ENCODE measurements at regions not wholly inside any gene's neighbourhood (a gene's known extent, or its start where the extent isn't known, plus 50 kb on each side); places are given as distances from the start of the nearest gene placed in this dataset.

DNA sequence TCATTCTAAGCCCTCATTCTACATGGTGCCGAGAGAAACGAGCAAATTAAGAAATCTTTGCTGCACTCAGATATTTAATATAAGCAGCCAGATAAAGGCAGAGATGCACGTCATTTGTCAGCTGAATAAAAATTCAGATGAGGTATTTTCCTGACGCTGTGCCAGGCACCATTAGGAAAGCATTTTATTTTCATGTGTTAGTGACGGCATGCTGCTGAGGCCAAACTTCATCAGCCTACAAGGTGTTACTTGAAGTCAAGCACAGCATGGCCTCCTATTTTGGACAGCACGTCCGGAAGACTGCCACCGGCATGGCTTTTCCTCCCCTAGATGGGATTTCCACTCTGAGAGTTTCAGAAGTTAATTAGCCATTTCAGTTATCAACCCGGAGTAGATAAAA is 70.3 kb downstream of the IRX3 start:
- Histone ChIP-seq H3K4me3 (ENCODE audit: low read depth in 2 of 2, low read length in 2 of 2) (no peak overlapping the region), H3K36me3 (ENCODE audit: control insufficient read depth, insufficient read depth, low read length) (no peaks in the 10 kb centered on the region), H3K27ac (ENCODE audit: low read length) (no peak overlapping the region), H3K9me3 (ENCODE audit: control insufficient read depth, insufficient read depth, low read depth, low read length) (no peaks in the 10 kb centered on the region), H3K27me3 (ENCODE audit: control insufficient read depth, insufficient read depth, low read length) (peaks cover 4% of the 10 kb centered on the region), H3K4me1 (ENCODE audit: control insufficient read depth, insufficient read depth, low read length) (no peaks in the 10 kb centered on the region)
- intact Hi-C loops (cut with micrococcal nuclease; ENCODE audit: unreplicated experiment) (no loop called here), in situ Hi-C loops (cut with HindIII; ENCODE audit: low pct_unique_long_range_greater_than_20kb, low sequenced_read_pairs) (no loop called here)
- no peak for ATAC-seq
- TF ChIP-seq SIN3A (IDR thresholded peaks at IDR 0.05; ENCODE audit: borderline replicate concordance, insufficient read depth, low read depth, low read length) (no peak), POLR2AphosphoS5 (IDR thresholded peaks at IDR 0.05; ENCODE audit: low read depth, low read length) (no peak), TCF7L2 (IDR thresholded peaks at IDR 0.05; ENCODE audit: low read depth, low read length) (no peak)
- TF ChIP-seq, protein P1, sequence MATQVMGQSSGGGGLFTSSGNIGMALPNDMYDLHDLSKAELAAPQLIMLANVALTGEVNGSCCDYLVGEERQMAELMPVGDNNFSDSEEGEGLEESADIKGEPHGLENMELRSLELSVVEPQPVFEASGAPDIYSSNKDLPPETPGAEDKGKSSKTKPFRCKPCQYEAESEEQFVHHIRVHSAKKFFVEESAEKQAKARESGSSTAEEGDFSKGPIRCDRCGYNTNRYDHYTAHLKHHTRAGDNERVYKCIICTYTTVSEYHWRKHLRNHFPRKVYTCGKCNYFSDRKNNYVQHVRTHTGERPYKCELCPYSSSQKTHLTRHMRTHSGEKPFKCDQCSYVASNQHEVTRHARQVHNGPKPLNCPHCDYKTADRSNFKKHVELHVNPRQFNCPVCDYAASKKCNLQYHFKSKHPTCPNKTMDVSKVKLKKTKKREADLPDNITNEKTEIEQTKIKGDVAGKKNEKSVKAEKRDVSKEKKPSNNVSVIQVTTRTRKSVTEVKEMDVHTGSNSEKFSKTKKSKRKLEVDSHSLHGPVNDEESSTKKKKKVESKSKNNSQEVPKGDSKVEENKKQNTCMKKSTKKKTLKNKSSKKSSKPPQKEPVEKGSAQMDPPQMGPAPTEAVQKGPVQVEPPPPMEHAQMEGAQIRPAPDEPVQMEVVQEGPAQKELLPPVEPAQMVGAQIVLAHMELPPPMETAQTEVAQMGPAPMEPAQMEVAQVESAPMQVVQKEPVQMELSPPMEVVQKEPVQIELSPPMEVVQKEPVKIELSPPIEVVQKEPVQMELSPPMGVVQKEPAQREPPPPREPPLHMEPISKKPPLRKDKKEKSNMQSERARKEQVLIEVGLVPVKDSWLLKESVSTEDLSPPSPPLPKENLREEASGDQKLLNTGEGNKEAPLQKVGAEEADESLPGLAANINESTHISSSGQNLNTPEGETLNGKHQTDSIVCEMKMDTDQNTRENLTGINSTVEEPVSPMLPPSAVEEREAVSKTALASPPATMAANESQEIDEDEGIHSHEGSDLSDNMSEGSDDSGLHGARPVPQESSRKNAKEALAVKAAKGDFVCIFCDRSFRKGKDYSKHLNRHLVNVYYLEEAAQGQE (IDR thresholded peaks at IDR 0.05; ENCODE audit: insufficient read depth in 1 of 2, low read depth in 2 of 2, low read length in 1 of 2): no peak
- TF ChIP-seq, protein P2, sequence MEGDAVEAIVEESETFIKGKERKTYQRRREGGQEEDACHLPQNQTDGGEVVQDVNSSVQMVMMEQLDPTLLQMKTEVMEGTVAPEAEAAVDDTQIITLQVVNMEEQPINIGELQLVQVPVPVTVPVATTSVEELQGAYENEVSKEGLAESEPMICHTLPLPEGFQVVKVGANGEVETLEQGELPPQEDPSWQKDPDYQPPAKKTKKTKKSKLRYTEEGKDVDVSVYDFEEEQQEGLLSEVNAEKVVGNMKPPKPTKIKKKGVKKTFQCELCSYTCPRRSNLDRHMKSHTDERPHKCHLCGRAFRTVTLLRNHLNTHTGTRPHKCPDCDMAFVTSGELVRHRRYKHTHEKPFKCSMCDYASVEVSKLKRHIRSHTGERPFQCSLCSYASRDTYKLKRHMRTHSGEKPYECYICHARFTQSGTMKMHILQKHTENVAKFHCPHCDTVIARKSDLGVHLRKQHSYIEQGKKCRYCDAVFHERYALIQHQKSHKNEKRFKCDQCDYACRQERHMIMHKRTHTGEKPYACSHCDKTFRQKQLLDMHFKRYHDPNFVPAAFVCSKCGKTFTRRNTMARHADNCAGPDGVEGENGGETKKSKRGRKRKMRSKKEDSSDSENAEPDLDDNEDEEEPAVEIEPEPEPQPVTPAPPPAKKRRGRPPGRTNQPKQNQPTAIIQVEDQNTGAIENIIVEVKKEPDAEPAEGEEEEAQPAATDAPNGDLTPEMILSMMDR (IDR thresholded peaks at IDR 0.05): no peak
- CTCF ChIA-PET: no interaction called here
- no TSS peak for BruUV-seq (replicated peaks)
- POLR2A ChIA-PET: no interaction called here
- no peak for DNase-seq (ENCODE audit: low read depth, low spot score)

DNA sequence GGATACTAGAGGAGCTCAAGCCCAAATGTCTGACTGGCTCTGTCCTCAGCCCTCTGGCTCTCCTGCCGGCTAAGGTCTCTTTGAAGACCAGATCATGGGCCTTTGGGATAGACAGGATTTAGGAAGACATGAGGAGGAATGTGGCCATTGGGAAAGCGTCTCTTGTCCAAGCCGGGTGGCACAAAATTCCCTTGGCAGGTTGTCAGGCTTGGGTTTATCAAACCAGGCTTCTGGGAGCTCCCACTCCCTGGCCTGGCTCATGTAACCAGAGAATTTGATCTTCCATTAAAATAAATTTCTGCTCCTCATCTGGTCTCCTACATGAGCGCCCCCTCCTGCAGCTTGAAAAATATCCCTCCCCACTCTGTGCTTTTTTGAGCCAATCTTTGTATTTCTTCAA is 71.1 kb downstream of the IRX3 start:
- in situ Hi-C loops (cut with HindIII; ENCODE audit: low pct_unique_long_range_greater_than_20kb, low sequenced_read_pairs) (no loop called here), intact Hi-C loops (cut with micrococcal nuclease; ENCODE audit: unreplicated experiment) (no loop called here)
- TF ChIP-seq, protein P1 (IDR thresholded peaks at IDR 0.05; ENCODE audit: insufficient read depth in 1 of 2, low read depth in 2 of 2, low read length in 1 of 2): no peak
- TF ChIP-seq SIN3A (IDR thresholded peaks at IDR 0.05; ENCODE audit: borderline replicate concordance, insufficient read depth, low read depth, low read length): no peak
- Histone ChIP-seq H3K9me3 (ENCODE audit: control insufficient read depth, insufficient read depth, low read depth, low read length) (no peaks in the 10 kb centered on the region), H3K27ac (ENCODE audit: low read length) (no peak overlapping the region), H3K4me1 (ENCODE audit: control insufficient read depth, insufficient read depth, low read length) (no peaks in the 10 kb centered on the region), H3K4me3 (ENCODE audit: low read depth in 2 of 2, low read length in 2 of 2) (no peak overlapping the region), H3K27me3 (ENCODE audit: control insufficient read depth, insufficient read depth, low read length) (peaks cover 4% of the 10 kb centered on the region), H3K36me3 (ENCODE audit: control insufficient read depth, insufficient read depth, low read length) (no peaks in the 10 kb centered on the region)
- ChIA-PET CTCF (no interaction called here), POLR2A (no interaction called here)
- no TSS peak for BruUV-seq (replicated peaks)
- DNase-seq (ENCODE audit: low read depth, low spot score) (no peak), ATAC-seq (no peak)
